ENCODE measurements at regions not wholly inside any gene's neighbourhood (a gene's known extent, or its start where the extent isn't known, plus 50 kb on each side); places are given as distances from the start of the nearest gene placed in this dataset.

- no peak for DNase-seq
Observed at GRCh38 chr4:177117256-177117655, 192.4 kb upstream of the NEIL3 start.

- DNase-seq, result no peak
Observed at GRCh38 chr4:177118596-177118995, 191.1 kb upstream of the NEIL3 start.

GRCh38 chr4:177119021-177119471 is 190.6 kb upstream of the NEIL3 start:
- DNase-seq, result no peak

DNA sequence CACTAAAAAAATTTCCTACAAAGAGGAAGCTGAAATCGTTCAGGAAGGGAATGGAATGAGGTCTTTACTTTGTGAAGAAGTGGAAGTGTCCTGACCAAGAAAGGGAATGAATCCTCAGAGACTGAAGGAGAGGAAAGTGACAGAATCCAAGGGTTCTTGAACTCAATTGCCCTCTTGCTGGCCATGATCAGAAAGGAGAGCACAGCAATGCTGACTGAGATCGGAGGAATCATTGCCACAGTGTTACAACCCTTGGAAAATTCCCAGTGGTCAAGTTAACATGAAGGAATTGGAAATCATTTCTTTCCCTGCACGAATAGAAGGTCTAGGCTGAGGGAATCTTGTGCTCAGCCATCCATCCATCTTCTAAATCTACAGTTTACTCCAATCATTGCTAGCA is 190.0 kb upstream of the NEIL3 start:
- no peak for DNase-seq

- no peak for DNase-seq
Observed at GRCh38 chr4:177123811-177124210, 185.9 kb upstream of the NEIL3 start.

DNA sequence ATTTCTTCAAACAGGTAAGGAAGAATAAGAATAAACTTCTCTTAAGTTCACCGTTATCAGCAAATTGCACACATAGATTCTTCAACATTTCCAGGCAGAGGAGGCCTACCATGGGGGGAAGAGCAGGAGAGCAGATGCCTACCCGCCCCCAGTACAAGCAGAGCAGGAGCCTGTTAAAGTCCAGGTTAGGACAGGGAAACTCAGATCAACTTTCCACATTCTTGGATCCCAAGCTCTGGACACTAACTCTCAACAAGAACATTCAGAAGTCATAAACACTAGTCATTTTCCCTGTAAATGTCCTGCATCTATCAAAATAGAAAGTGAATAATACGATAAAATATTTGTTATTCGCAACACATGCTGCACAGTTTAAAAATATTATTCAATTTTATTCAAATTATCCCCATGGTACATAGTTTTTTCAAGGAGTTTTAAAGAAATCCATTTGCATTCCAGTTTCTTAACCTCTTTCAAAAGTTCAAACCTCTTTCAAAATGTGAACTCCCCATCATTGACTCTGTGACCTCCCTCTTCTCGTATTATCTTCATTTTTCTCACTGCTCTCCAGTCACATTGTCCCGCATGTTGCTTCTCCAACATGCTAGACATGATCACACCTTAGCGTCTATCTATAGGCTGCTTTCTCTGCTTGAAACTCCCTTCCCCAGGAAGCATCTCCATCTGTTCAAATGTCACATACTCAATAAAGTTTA is 185.2 kb upstream of the NEIL3 start:
- no peak for DNase-seq

DNA sequence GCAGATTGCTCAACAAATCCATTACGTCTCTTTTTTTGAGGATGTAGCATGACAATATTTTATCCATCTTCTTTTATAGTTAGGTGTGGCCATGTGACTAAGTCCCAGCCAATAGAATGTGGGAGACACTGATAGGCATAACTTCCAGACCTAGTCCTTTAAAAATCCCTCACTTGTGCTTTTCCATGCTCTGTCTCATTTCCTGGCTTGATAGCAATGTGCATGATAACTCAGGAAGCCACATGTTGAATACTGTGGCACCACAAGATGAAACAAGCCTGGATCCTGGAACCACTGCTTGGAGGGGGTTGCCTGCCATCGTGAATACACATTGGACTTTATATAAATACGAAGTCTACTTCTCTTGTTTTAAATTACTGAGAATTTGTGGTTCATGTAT is 184.0 kb upstream of the NEIL3 start:
- DNase-seq, result no peak

DNA sequence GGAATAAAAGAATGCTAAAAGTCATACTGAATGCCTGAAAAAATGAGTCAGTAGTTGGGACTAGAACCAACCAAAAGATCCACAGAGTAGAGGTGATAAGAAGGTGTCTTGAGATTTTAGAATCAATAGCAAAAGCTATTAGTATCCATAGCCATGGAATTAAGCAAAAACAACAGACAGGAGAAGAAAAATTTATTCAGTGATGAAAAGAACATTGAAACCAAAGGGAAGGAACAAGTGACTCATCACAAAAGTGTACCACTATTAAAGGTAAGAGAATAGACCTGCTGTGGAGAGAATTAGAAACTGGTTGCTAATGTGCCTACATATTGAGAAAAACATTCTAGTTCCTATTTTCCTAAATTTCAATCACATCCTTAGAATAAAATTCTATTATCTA is 182.0 kb upstream of the NEIL3 start:
- DNase-seq, result no peak

DNA sequence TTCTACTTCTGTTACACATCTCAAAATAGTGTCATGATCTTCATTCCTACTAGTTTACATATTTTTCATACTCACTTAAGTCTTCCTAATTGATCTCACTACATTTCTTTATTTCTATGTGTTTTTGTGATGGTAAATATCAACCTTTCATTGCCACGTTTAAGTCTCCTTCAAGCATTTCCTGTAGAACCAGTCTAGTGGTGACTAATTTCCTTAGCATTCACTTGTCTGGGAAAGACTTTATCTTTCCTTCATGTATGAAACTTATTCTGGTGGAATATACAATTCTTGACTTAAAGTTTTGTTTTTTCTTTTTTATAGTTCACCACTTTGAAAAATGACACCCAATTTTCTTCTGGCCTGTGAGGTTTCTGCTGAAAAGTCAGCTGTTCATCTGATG is 181.4 kb upstream of the NEIL3 start:
- DNase-seq, result no peak

DNA sequence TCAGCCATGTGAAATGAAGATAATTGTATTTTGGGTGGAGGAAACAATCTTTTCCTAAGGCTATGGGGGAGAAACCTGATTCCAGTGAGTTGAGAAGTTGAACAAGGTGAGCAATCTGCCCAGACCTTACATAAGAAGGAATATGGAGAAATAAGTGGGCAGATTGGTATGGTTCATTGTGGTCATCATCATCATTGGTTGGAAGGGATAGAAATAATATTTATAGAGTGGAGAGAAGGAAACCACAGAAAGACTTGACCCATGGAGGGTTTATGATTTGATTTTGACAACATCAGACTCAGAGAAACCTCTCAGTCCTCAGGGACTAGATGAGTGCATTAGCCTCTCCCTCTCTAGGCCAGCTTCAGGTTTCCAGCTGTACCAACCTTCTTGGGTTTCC is 177.9 kb upstream of the NEIL3 start:
- no peak for DNase-seq

- no peak for DNase-seq
Observed at GRCh38 chr4:177147668-177148067, 162.0 kb upstream of the NEIL3 start.

DNA sequence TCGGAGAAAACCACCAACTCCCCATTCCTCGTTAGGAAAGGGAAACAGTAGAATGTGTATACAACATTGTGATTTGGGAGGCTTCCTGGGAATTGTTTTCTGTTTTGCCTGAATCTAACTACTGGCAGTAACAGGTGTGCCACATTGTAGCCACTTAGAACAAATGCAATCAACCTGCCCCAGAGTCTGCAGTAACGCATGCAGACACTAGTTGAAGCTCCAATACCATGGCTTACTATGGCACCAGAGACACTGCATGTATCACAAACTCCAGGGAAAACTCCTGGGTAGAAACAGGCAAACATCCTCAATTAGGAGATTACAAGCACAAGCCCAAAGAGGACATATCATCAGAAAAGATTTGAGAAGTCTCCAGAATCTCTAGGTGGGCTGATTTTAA is 154.2 kb upstream of the NEIL3 start:
- no peak for DNase-seq

- no peak for DNase-seq
Observed at GRCh38 chr4:177159600-177159999, 150.1 kb upstream of the NEIL3 start.

DNA sequence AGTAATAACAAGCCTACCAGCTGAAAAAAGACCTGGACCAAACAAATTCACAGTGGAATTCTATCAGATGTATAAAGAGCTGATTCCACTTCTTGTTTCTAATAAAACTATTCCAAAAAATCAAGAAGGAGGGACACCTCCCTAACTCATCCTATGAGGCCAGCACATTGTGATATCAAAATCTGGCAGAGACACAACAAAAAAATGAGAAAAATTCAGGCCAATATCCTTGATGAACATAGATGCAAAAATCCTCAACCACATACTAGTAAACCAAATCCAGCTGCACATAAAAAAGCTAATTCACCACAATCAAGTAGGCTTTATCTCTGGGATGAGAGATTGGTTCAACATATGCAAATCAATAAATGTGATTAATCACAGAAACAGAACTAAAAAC is 147.9 kb upstream of the NEIL3 start:
- no peak for DNase-seq

- DNase-seq, result no peak
Observed at GRCh38 chr4:177163532-177163931, 146.1 kb upstream of the NEIL3 start.

DNA sequence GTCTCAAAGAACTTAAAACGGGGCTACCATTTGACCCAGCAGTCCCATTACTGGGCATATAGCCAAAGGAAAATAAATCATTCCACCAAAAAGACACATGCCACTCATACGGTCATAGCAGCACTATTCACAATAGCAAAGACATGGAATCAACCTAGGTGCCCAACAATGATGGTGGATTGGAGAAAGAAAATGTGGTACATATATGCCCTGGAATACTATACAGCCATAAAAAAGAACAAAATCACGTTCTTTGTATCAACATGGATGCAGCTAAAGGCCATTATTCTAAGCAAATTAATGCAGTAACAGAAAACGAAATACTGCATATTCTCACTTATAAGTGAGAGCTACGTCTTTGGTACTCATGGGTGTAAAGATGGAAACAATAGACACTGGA is 138.1 kb upstream of the NEIL3 start:
- no peak for DNase-seq

DNA sequence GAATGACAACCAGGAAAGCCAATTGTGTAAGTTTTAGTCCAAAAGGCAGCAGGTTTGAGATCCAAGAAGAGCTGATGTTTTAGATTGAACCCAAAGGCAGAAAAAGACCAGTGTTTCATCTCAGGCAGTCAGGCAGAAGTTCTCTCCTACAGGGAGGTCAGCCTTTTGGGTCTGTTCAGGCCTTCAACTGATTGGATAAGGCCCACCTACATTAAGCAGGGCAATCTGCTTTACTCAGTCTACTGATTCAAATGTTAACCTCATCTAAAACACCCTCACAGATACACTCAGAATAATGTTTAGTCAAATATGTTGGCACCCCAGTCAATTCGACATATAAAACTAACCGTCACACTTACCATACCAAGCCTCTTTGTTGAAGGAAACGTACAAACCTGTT is 134.2 kb upstream of the NEIL3 start:
- DNase-seq, result no peak

GRCh38 chr4:177177541-177178081 is 132.1 kb upstream of the NEIL3 start:
- DNase-seq, result no peak

GRCh38 chr4:177178246-177178645 is 131.4 kb upstream of the NEIL3 start:
- no peak for DNase-seq

DNA sequence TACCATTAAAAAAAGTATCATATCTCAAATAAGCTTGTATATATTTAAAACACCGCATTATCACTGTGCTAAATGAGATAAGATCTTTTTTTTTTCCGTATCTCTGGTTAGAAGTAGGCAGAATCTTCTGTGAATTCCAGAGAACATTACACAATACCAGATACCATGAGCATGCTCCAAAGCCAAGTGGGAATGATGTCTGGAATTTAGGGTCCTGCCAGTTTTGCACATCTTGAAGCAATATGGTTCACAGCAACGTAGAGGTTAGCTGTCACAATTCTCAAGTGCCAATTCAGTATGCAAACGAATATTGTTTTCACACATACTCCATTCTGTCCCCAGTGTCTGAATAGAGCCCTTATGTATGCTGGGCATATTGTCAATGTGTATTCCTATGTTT is 127.5 kb upstream of the NEIL3 start:
- no peak for DNase-seq

- DNase-seq, result no peak
Observed at GRCh38 chr4:177182728-177183127, 126.9 kb upstream of the NEIL3 start.

DNA sequence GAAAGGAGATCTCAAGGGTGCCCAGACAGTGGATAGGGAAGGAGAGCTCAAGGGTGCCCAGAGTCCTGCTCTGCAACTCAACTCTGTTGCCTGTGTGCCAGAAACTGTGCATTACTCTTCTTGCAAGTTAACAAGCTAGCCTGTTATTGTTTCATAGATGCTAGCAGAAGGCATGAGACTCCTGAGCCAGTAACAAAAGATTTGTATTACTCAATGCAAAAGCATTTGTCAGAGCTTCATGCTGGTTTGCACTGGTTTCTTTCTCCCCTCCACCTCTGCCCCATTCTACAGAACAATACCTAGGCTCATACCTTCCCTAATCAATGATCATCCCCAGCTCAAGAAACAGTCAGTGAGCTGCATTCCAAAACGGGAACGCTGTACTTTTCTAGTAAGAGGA is 124.5 kb upstream of the NEIL3 start:
- no peak for DNase-seq

DNA sequence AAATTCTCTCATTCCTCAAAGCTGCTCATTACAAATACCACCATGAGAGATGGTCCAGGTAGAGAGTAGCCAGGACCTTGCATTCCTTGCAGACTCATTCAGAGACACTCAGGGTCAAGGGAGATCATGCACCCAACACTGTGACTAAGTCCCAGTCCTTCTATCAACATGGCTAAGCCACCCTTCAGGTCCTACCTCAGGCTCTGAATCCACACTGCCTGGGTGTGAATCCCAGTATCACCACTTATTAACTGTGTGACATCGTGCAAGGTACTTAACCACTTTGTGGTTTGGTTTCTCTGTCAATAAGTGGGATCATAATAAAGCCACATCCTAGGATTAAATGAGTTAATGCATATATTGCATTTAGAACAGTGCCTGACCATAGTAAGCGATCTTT is 124.1 kb upstream of the NEIL3 start:
- DNase-seq, result no peak

GRCh38 chr4:177187371-177187770 is 122.3 kb upstream of the NEIL3 start:
- no peak for DNase-seq

GRCh38 chr4:177190995-177191580 is 118.6 kb upstream of the NEIL3 start:
- no peak for DNase-seq

All from right hindlimb (tissue), 1 donor.